GM19023 (cell line): ENCODE measurements at regions not wholly inside any gene's neighbourhood (a gene's known extent, or its start where the extent isn't known, plus 50 kb on each side); places are given as distances from the start of the nearest gene placed in this dataset.
"Not testable (repeated sequence)": the region's sequence is repeated elsewhere in the genome, so short reads cannot be mapped to it uniquely, and the experiment has no call there.

Experiments used
- ATAC-seq: cut with Tn5 transposase; IDR thresholded peaks from one replicate; pipeline ENCODE4 v1.9.1; 2021; ENCODE audit warnings: mild to moderate bottlenecking, moderate library complexity; ENCODE audit not compliant: unreplicated experiment

DNA sequence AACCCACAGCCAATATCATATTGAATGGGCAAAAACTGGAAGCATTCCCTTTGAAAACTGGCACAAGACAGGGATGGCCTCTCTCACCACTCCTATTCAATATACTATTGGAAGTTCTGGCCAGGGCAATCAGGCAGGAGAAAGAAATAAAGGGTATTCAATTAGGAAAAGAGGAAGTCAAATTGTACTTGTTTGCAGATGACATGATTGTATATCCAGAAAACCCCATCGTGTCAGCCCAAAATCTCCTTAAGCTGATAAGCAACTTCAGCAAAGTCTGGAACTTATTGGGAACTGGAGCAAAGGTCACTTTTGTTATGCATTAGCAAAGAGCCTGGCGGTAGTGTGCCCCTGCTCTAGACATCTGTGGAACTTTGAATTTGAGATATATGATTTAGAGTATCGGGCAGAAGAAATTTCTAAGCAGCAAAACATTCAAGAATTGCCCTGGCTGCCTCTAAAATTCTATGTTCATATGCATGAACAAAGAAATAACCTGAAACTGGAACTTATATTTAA, 53.4 kb upstream of the PSMA1 start:
- ATAC-seq, result not testable (repeated sequence)

DNA sequence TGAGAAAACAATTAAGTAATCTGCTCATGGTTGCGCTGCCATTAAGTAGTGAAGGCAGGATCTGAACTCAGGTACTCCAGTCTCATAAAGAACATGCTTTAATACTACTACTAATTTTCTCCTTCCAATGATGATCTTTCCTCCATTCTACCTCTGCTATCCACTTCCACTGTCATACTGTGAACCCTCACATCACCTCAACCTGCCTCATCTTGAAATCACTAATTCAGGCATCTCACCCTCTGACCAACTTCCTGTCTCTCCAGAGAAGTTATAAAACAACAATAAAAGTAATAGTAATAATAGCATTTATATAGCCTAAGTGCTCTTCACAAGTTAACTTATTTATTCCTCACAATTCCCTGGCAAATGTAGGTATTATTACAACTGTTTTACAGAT, 57.1 kb upstream of the PSMA1 start:
- no peak for ATAC-seq

DNA sequence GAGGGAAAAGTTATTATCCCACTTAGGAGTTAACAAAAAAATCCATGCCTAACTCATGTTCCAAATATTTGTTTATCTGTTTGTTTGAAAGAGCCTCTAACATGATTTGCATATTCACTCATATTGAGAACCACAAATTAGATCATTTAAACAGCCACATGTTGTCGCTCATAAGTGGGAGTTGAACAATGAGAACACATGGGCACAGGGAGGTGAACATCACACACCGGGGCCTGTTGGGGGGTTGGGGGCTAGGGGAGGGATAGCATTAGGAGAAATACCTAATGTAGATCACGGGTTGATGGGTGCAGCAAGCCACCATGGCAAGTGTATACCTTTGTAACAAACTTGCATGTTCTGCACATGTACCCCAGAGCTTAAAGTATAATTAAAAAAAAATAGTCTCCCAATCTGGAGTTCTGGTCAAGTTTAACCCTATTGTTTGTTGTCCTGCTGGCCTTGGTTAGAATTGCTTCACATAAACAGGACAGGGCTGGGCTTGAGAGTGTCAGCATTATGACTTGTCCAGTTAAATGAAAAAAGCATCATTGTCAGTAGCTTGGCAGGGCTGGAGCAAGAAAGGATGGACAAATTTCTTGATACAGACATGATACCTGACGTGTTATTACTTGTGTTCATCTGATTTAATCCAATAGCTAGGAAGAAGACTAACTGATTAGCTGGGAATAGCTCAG, 57.8 kb upstream of the PSMA1 start:
- peak; percentile 17 for ATAC-seq

DNA sequence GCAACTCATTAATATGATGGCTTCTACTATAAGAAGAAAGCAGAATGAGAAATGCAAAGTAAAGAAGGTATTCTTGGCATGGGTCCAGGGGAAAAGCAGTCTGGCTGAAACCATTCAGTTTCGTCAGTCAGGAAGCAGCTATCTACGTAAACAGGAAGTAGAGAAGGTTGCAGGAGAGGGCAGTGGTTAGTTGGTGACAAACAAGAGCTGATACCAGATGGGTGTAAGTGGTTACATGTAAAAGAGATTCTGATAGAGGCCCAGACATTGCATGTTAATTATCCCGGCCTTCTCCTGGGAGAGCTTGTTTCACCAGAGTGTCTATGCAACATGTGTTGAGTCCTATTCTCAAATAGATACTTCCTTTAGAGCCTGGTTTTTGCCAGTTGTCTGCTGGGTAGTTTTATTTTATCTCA, 58.4 kb upstream of the PSMA1 start:
- peak; percentile 98 for ATAC-seq

DNA sequence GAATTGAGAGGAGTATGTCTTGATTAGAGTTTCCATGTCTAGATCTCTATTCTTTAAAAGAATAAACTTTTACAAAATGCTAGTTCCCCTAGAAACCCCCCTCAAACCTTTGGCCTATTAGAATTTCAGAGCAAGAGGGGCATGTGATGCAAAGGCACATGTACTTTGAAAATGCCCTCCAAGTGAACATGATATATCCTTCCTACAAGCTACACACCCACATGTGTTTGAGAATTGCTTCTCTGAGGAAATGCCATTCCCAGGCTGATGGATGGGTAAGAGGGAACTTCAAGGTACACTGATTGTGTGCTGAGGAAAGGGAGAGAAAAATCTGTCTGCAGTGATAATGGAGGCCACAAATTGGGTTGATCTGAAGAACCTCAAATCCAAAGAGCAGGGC, 59.5 kb upstream of the PSMA1 start:
- ATAC-seq, result no peak

DNA sequence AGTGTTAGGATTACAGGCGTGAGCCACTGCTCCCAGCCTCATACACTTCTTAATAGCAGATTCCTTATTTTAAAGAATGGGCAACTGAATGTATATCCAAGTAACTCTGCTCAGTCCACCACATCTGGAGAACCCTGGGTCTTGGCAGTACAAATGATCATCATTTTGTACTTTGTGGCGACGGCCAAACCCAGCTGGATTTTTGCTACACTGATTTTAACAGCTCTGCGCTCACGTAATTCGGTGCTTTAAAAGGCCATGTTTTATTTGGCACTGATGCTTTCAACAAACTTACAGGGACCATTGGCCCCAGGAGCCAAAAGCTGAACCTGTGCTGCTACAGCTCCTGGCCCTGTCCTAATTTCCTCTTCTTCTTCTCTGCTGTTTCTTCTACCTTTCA, 60.8 kb upstream of the PDE3B start:
- ATAC-seq, result no peak

DNA sequence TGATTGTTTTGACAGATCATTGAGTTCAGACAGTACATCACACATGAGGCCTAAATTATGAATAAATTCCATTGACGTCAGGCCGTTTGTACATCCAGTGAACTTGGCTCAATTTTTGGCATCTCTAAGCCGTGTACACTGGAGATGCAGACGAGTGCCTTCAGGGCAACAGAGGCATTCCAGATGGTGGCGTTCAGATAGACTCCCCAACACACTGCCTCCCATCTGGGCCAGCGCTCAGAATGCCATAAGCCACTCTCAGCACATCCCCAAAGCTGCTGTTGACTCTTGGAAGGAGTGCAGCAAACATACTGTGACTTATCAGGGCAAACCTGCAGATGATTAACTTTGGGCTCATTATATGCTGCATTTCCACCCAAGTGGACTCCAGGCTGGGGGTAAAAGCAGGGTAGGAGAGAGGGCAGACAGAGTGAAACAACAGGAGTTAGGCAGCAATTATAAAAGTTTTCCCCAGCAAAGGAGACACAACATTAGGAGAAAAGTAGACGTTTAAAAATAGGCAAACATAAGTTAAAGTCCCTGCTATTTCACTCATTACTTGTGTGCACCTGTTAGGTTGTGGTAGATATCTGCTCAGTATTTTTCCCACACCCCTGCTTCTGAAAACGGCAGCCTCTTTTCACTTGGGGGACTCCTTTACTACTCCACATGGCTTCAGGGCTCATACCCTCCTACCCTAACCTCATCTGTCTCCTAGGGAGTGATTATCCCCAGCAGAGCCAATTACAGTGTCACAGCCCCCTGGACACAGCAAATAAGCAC, 60.2 kb upstream of the PDE3B start:
- ATAC-seq, result no peak

DNA sequence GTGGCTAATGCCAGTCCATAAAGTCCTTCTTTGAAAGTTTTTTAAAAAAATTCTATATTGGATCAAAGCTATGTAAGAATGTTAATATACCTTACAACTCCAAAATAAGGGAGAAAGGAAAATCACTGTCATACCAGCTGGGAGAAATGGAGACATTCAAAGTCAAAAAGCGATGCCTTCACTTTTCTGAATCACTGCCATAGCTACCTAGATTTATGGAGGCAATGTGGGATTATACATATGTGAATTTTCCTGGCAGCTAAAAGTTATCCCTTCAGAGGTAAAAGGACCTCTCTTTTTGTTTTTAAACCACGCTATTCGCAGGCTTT, 59.6 kb upstream of the PDE3B start:
- no peak for ATAC-seq

- no peak for ATAC-seq
Measured at GRCh38 chr11:14584595-14584994, 59.0 kb upstream of the PDE3B start.

GRCh38 chr11:14585438-14585837, 58.2 kb upstream of the PDE3B start:
- no peak for ATAC-seq

- ATAC-seq, result no peak
Measured at GRCh38 chr11:14587258-14587657, 56.3 kb upstream of the PDE3B start.

DNA sequence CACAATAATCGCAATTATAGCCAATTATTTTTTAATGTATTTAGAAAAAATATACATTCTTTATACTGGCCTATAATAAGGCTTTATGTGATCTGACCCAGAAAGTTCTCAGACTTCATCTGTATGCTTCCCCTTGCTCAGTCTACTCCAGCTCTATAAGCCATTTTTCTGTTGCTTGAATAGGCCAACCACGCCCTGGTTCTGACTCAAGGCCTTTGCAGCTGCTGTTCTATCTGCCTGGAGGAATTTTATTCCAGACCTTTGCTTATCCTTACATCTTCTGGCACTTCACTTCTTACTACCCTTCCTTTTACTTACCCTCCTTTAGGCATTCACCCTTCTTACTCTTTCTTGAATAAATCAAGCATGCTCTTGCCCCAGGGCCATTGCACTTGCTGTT, 54.9 kb upstream of the PDE3B start:
- ATAC-seq, result no peak

DNA sequence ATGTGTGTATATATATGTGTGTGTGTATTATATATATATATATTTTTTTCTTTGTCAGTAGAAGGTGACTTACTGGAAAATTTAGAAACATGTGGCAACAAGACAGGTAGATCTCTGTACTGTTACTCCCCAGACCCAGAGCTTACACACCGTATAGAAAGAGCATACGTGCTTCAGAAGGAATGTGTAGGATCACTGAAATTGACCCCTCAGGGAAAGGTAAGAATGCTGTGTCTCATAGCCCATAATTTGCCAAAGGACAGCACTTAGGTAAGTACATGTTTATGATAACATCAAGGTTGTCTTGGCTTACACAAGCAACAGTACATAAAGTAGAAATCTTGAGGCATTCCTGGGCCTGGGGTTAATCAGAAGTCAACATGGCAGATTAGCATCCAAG, 54.2 kb upstream of the PDE3B start:
- ATAC-seq, result no peak

- not testable (repeated sequence) for ATAC-seq
Measured at GRCh38 chr11:14591046-14591445, 52.6 kb upstream of the PDE3B start.

DNA sequence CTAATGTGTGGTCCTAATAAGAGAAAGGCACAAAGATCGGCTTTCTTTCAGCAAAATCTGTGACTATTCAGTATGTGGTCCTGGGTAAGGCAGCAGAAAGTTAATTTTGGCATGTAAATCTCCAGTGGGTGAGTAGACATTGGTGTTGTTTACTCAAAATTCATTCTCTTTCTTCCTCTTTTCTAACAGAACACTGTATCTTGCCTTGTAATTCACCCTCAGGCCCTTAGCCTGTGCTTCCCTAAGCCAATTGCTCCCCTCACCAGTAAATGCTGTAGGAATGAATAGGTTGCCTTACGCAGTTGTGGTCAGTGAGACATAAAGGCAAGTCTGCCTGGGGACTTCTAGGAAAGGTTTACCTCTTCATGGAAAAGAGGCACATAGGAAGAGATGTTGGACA, 49.9 kb upstream of the PDE3B start:
- no peak for ATAC-seq
